ENCODE measurements at regions not wholly inside any gene's neighbourhood (a gene's known extent, or its start where the extent isn't known, plus 50 kb on each side); places are given as distances from the start of the nearest gene placed in this dataset.
A peak's percentile ranks its signal among the peaks of the same experiment; 100 is the strongest.

GRCh38 chr2:239605976-239606375 lies 205.2 kb upstream of the HDAC4 start:
- intact Hi-C loops (cut with DNase I) = no loop called here
- H3K27ac ChIP-seq = no peak overlapping the region
- H3K36me3 ChIP-seq (replicated peaks in 1 of 2; ENCODE audit: insufficient read depth in 1 of 2, low read depth in 2 of 2) = no peaks in the 10 kb centered on the region
- DNase-seq = peak in 1 of 4 donors; percentile 54
- H3K4me1 ChIP-seq = no peaks in the 10 kb centered on the region
- H3K4me3 ChIP-seq = no peak overlapping the region
- 47 to 56% methylated on average over 5 of the region's 5 CpGs for WGBS, 2 donors
- TF ChIP-seq, protein P1, sequence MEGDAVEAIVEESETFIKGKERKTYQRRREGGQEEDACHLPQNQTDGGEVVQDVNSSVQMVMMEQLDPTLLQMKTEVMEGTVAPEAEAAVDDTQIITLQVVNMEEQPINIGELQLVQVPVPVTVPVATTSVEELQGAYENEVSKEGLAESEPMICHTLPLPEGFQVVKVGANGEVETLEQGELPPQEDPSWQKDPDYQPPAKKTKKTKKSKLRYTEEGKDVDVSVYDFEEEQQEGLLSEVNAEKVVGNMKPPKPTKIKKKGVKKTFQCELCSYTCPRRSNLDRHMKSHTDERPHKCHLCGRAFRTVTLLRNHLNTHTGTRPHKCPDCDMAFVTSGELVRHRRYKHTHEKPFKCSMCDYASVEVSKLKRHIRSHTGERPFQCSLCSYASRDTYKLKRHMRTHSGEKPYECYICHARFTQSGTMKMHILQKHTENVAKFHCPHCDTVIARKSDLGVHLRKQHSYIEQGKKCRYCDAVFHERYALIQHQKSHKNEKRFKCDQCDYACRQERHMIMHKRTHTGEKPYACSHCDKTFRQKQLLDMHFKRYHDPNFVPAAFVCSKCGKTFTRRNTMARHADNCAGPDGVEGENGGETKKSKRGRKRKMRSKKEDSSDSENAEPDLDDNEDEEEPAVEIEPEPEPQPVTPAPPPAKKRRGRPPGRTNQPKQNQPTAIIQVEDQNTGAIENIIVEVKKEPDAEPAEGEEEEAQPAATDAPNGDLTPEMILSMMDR (IDR thresholded peaks at IDR 0.05) = no peak
- TF ChIP-seq POLR2A (IDR thresholded peaks at IDR 0.05) = no peak
- no peaks in the 10 kb centered on the region for H3K27me3 ChIP-seq
- ATAC-seq = no peak
- H3K9me3 ChIP-seq = peaks cover 0 to 6% (median 0%) of the 10 kb centered on the region in 3 donors

DNA sequence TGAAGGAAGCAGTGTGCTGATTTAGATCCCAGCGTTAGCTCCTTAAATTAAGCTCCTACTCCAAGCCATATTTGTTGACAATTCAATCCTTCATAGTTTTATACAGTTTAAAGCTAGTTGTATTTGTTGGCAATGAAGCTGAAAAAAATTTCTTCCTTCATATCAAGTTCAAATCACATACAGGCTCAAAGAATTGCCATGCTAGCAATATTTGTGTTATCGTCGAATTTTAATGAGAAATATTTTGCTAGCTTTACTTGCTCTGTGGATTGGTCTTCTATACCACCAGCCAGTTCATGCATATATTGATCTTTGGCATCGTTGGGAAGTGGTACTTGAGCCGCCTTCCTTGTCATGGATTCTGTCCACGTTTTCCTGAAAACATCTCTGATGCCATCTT lies 204.6 kb upstream of the HDAC4 start:
- intact Hi-C loops (cut with DNase I) = no loop called here
- Histone ChIP-seq H3K9me3 (peaks cover 0 to 6% (median 0%) of the 10 kb centered on the region in 3 donors), H3K27ac (no peak overlapping the region), H3K4me1 (no peaks in the 10 kb centered on the region), H3K4me3 (no peak overlapping the region), H3K36me3 (replicated peaks in 1 of 2; ENCODE audit: insufficient read depth in 1 of 2, low read depth in 2 of 2) (no peaks in the 10 kb centered on the region), H3K27me3 (no peaks in the 10 kb centered on the region)
- WGBS, 2 donors = 58 to 77% methylated on average over 6 of the region's 6 CpGs
- TF ChIP-seq, protein P1 (IDR thresholded peaks at IDR 0.05) = no peak
- no peak for TF ChIP-seq POLR2A (IDR thresholded peaks at IDR 0.05)
- ATAC-seq (no peak), DNase-seq (no peak)

DNA sequence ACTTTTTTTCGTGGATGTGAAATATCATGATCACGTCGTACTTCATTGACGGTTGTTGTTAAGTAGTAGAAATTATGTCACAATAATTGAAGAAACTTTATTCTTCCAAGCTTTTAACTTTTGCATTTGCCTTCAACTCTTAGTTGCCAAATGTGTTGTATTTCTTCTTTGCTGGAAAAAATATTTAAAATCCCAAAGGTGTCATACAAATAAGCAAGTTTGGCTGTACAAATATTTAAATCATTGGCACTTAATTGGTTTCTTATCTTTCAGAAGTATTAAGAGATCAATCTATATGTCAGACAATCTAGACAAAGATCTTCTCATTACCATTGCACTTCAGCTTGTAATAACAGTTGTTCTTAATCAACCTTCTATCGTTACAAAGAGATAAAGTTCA lies 204.0 kb upstream of the HDAC4 start:
- Histone ChIP-seq H3K27me3 (no peaks in the 10 kb centered on the region), H3K4me1 (no peaks in the 10 kb centered on the region), H3K27ac (no peak overlapping the region), H3K36me3 (replicated peaks in 1 of 2; ENCODE audit: insufficient read depth in 1 of 2, low read depth in 2 of 2) (no peaks in the 10 kb centered on the region), H3K4me3 (no peak overlapping the region), H3K9me3 (peaks cover 0 to 6% (median 0%) of the 10 kb centered on the region in 3 donors)
- 68 to 69% methylated on average over 5 of the region's 5 CpGs for WGBS, 2 donors
- ATAC-seq (no peak), DNase-seq (no peak)
- intact Hi-C loops (cut with DNase I) = no loop called here
- TF ChIP-seq, protein P1 (IDR thresholded peaks at IDR 0.05) = no peak
- no peak for TF ChIP-seq POLR2A (IDR thresholded peaks at IDR 0.05)

- 67 to 78% methylated on average over 7 to 11 of the region's 11 CpGs for WGBS, 2 donors
- no peak for DNase-seq
- TF ChIP-seq, protein P1 (IDR thresholded peaks at IDR 0.05) = no peak
- no peak for TF ChIP-seq POLR2A (IDR thresholded peaks at IDR 0.05)
- Histone ChIP-seq H3K27ac (no peak overlapping the region), H3K9me3 (peaks cover 0 to 6% (median 0%) of the 10 kb centered on the region in 3 donors), H3K4me3 (no peak overlapping the region), H3K36me3 (replicated peaks in 1 of 2; ENCODE audit: insufficient read depth in 1 of 2, low read depth in 2 of 2) (no peaks in the 10 kb centered on the region), H3K4me1 (no peaks in the 10 kb centered on the region), H3K27me3 (no peaks in the 10 kb centered on the region)
- intact Hi-C loops (cut with DNase I) = no loop called here
- no peak for ATAC-seq
Measured at GRCh38 chr2:239603411-239604356, 202.9 kb upstream of the HDAC4 start.
